Upper lobe of right lung (tissue), 1 donor: ENCODE measurements at regions not wholly inside any gene's neighbourhood (a gene's known extent, or its start where the extent isn't known, plus 50 kb on each side); places are given as distances from the start of the nearest gene placed in this dataset.

Experiments used
- ATAC-seq: fragments of 200-7000 bp; cut with Tn5 transposase; one replicate; pipeline ENCODE4 v1.9.1; 2020; ENCODE audit warnings: mild to moderate bottlenecking, moderate library complexity
- DNase-seq: peaks from one replicate; pipeline ENCODE4 v3.0.0-alpha.2; 2020
- H3K27ac ChIP-seq: fragments of 200-600 bp; one replicate; pipeline ENCODE4 v1.8.0; 2022
- H3K27me3 ChIP-seq: fragments of 200-600 bp; one replicate; pipeline ENCODE4 v1.8.0; 2022; ENCODE audit warnings: mild to moderate bottlenecking
- H3K36me3 ChIP-seq: fragments of 200-600 bp; one replicate; pipeline ENCODE4 v1.8.0; 2022
- H3K4me1 ChIP-seq: fragments of 200-600 bp; one replicate; pipeline ENCODE4 v1.8.0; 2022
- H3K4me3 ChIP-seq: fragments of 200-600 bp; one replicate; pipeline ENCODE4 v1.8.0; 2022; ENCODE audit warnings: mild to moderate bottlenecking
- H3K9me3 ChIP-seq: fragments of 200-600 bp; one replicate; pipeline ENCODE4 v1.8.0; 2022
- CTCF ChIP-seq: fragments of 200-600 bp; IDR thresholded peaks from one replicate; pipeline ENCODE4 v1.8.0; 2022; ENCODE audit warnings: antibody characterized with exemption
- intact Hi-C: fragments of 100-400 bp; cut with DNase I; formaldehyde crosslinking; loops from one replicate; pipeline ENCODE4 v1.11.0; 2022
- donor health status: DM: no; HTN: yes; CAD: no; lungs with severe emphysema.

- Histone ChIP-seq H3K9me3 (no peaks in the 10 kb centered on the region), H3K4me1 (no peaks in the 10 kb centered on the region), H3K36me3 (no peaks in the 10 kb centered on the region), H3K27ac (no peak overlapping the region), H3K27me3 (no peaks in the 10 kb centered on the region), H3K4me3 (no peak overlapping the region)
- intact Hi-C loops: no loop called here
- no peak for TF ChIP-seq CTCF
- ATAC-seq (no peak), DNase-seq (no peak)
These were observed 512.9 kb upstream of the ID2 start for GRCh38 chr2:8168876-8169424.

- DNase-seq (no peak), ATAC-seq (no peak)
- Histone ChIP-seq H3K27me3 (no peaks in the 10 kb centered on the region), H3K9me3 (no peaks in the 10 kb centered on the region), H3K4me1 (no peaks in the 10 kb centered on the region), H3K27ac (no peak overlapping the region), H3K4me3 (no peak overlapping the region), H3K36me3 (no peaks in the 10 kb centered on the region)
- TF ChIP-seq CTCF: no peak
- intact Hi-C loops: no loop called here
These were observed 512.4 kb upstream of the ID2 start for GRCh38 chr2:8169443-8169842.

GRCh38 chr2:8170552-8171327 lies 511.1 kb upstream of the ID2 start:
- H3K27me3 ChIP-seq: no peaks in the 10 kb centered on the region
- H3K36me3 ChIP-seq: no peaks in the 10 kb centered on the region
- no peak for DNase-seq
- no peak overlapping the region for H3K4me3 ChIP-seq
- no peak overlapping the region for H3K27ac ChIP-seq
- intact Hi-C loops: no loop called here
- H3K9me3 ChIP-seq: no peaks in the 10 kb centered on the region
- no peak for ATAC-seq
- TF ChIP-seq CTCF: no peak
- no peaks in the 10 kb centered on the region for H3K4me1 ChIP-seq

- Histone ChIP-seq H3K4me1 (no peaks in the 10 kb centered on the region), H3K9me3 (no peaks in the 10 kb centered on the region), H3K36me3 (no peaks in the 10 kb centered on the region), H3K27ac (no peak overlapping the region), H3K4me3 (no peak overlapping the region), H3K27me3 (no peaks in the 10 kb centered on the region)
- ATAC-seq (no peak), DNase-seq (no peak)
- intact Hi-C loops: no loop called here
- no peak for TF ChIP-seq CTCF
These were observed 510.2 kb upstream of the ID2 start for GRCh38 chr2:8171608-8172007.

- Histone ChIP-seq H3K36me3 (no peaks in the 10 kb centered on the region), H3K27ac (no peak overlapping the region), H3K4me3 (no peak overlapping the region), H3K27me3 (no peaks in the 10 kb centered on the region), H3K9me3 (no peaks in the 10 kb centered on the region), H3K4me1 (no peaks in the 10 kb centered on the region)
- no peak for TF ChIP-seq CTCF
- ATAC-seq (no peak), DNase-seq (no peak)
- intact Hi-C loops: no loop called here
These were observed 509.2 kb upstream of the ID2 start for GRCh38 chr2:8172661-8173060.
